Right lung (tissue), 2 donors: ENCODE measurements at regions not wholly inside any gene's neighbourhood (a gene's known extent, or its start where the extent isn't known, plus 50 kb on each side); places are given as distances from the start of the nearest gene placed in this dataset.

Experiments
- DNase-seq, 2 donors: peaks; one replicate each; pipeline ENCODE4 v3.0.0-alpha.2; 2013

DNA sequence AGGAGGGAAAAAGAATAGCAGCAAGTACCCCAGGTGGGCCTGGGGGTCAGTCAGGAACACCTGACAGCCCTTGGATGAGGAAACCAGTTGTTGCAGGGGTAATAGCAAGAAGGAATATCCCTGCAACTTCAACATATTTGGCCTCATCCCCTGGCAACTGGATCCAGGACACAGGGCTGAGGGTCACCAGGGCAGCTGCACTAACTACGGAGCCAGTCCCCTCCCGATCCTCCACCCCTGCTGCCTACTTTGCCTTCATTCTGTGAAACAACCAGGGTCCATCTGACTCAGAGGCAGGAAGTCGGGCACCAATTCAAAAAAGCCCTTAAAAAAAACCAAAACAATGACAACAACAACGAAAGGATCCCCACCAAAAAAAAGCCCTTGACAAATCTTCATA lies 52.9 kb downstream of the FRMPD3 start:
- no peak for DNase-seq

DNA sequence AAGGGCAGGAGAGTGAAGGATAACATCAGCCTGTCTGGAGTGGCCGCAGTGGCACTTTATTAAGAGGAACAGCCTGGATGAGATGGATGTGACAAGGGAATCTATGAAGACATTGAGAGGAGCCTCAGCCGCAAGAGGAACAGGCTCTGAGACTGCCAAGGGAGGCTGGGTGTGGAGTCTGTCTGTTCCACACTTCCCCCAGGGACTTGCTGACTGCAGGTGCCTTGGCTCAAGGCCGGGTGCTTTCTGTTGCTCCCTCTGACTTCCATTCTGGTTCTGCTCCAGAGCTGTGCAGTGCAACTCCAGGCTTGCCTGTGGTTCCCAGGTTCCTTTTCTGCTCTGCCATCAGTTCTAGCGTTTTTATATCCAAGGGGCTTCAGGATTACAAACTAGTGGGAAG lies 54.6 kb downstream of the FRMPD3 start:
- DNase-seq: no peak

GRCh38 chrX:107505223-107505622 lies 55.8 kb downstream of the FRMPD3 start:
- DNase-seq: no peak

DNA sequence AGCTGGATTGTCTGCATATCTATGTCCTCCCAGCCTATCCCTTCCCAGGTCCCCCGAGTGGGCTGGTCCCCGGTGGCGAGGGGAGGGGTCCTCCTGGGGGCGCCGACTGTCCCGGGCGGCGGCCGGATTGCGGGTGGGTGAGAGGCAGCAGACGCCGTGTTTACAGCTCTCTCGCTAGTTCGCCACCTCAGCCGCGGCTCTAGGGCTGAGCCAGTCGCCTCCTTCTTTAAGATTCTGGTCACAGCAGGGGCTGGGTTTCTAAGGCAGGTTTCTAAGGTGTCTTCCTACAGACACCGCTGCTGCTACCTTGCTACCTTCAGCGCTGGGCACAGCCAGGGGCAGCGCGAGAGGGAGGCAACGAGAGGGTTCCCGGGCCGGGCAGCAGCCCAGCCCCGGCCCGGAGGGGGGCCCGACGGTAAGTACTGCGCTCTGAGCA lies 57.2 kb downstream of the FRMPD3 start:
- no peak for DNase-seq

DNA sequence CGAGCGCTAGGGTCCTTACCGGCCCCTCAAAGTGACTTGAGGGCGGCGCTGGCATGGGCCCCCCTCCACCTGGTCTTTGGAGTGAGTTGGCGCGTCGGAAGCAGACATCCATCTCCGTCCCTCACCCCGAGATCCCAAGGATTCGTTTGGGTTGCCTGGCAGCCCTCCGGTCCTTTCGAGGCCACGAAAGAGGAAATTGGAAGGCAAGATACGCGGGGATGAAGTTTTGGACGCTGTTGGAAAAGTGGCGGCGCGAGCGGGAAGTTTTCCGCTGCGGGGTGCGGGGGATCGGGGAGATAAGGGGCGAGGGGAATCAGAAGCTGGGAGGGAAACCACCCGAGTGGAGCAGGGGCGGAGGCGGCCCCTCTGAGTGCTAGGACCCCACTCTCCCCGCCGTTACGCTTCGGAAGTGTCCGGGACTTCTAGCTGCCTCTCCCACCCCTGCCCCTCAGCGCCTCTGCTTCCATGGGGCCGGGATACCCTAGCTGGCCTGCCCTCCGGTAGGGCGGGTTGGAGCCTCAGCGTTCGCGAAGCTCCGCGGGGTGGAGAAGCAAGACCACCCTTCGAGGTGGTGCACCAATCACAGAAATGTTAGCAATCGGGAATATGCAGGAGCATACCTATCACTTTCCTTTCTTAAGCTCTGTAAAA lies 57.8 kb downstream of the FRMPD3 start:
- DNase-seq: no peak

DNA sequence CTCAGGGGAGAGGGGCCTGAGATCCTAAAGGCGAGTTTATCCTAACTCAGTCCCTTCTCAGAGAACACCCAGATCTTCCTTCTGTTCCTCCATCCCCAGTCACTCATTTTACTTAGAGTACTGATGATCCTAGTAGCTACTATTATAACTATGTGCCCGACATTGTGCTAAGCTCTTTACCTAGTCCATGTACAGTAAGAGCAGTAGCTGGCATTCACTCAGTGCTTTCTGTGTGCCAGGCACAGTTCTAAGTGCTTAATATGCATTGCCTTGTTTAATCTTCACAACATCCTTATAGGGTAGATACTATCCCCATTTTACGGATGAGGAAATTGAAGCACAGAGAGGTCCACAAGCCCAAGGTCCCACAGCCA lies 58.3 kb downstream of the FRMPD3 start:
- no peak for DNase-seq

GRCh38 chrX:107508925-107509324 lies 59.5 kb downstream of the FRMPD3 start:
- DNase-seq: no peak

DNA sequence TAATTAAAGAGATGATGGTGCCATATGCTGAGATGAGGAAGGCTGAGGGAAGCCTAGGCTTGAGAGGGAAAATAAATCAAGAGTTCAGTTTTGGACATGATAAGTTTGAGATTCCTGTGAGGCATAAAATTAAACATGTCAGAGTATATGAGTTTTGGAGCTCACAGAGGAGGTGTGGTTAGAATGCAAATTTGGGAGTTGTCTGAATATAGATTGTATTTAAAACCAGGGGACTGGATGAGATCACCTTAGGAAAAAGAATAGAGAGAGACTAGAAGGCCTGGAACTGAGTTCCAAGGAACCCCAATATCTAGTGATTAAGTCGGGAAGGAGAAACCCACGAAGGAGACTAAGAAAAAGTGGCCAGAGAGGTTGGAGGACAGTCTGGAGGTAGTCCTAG lies 65.5 kb downstream of the FRMPD3 start:
- DNase-seq: no peak

DNA sequence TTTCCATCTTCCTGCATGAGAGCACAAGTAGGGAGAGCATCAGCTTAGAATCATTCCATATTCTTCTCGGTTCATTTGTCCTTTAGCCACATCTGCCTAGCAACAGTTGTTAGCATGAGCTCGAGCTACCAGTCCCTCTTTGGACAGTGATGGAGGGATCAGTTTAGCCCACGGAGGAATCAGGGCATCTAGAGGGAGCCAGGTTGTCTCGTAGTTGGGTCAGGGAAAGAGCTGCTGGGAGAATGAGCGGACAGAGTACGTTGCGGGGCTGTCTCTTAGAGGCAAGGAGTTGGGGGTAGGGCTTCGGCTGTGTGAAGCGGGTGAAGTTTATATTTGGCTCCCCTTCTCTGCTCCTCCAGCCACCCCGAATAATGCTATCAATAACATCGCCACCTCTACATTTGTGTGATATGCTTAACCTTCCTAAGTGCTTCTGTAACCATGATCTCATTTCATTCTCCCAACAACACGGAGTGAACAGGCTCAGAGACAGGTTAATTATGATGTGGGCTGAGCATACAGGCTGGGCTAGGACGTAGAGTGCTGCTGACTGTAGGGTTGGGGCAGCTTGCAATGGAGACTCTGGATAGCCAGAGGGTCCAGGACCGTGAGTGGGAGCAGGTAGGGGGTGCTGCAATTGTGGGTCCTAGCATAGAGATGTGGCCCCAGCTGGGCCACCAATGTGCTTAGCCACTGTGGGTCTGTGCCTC lies 72.6 kb downstream of the FRMPD3 start:
- no peak for DNase-seq

DNA sequence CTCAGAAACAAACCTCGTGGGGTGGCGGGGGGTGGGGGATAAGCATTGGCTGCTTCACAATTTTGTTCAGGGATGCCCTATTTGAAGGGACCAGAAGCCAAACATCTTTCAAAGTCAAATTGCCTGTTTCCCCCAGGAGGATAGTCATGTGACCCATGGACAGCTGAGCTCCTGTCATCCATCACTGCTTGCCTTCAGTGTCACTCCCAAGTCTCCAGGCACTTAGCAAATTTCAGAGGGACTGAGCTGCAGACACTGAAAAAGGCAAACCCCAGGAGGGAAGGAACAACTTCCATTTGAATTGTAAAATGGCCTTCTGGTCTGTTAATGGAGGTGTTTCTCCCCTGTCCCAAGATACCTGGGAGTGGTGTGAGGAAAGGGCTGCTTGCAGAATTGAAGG lies 73.4 kb downstream of the FRMPD3 start:
- DNase-seq: no peak

DNA sequence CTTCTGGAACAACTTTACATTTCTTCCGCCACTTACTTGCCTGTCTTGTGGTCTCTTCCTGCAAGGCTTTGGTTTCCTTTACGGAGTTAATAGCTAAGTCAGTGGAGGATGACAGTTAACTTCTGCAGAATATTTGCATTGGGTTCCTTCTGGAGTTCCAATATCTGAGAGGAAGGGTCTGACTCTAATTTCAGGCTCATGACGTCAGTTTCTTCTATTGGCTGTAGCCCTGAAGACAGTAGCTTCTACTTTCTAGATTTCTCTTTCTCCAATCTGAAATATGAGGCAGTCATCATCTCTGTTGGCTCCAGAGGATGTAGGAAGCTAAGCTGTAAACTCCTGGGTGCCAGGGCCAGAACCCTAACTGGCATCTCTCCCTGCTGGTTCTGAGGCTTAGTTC lies 76.7 kb downstream of the FRMPD3 start:
- DNase-seq: no peak

- no peak for DNase-seq
Measured at GRCh38 chrX:107530141-107530540, 80.7 kb downstream of the FRMPD3 start.

- DNase-seq: no peak
Measured at GRCh38 chrX:107537815-107538214, 88.4 kb downstream of the FRMPD3 start.

GRCh38 chrX:107541244-107541643 lies 87.1 kb upstream of the PRPS1 start:
- DNase-seq: no peak

- DNase-seq: no peak
Measured at GRCh38 chrX:107542040-107542439, 86.3 kb upstream of the PRPS1 start.

DNA sequence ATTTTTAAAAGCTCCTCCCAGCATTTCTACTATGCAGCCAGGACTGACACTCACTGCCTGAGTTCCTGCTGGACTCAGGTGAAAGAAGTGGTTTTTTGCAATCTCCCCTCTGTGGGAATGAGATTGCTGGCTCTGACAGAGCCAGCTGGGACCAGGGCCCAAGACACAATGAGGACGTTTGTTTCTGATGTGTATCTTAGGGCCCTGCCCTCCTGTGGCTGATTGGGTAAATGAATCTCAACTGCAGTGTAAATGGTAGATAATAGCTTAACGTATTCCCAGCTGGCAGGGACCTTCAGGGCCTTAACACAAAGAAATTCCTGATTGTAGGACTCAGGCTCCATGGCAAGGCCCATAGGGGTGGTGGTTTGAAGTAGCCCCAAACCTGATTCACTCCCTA lies 85.8 kb upstream of the PRPS1 start:
- DNase-seq: peak; percentile 15 to 32

- no peak for DNase-seq
Measured at GRCh38 chrX:107547621-107548020, 80.7 kb upstream of the PRPS1 start.

GRCh38 chrX:107548775-107549174 lies 79.5 kb upstream of the PRPS1 start:
- DNase-seq: no peak

DNA sequence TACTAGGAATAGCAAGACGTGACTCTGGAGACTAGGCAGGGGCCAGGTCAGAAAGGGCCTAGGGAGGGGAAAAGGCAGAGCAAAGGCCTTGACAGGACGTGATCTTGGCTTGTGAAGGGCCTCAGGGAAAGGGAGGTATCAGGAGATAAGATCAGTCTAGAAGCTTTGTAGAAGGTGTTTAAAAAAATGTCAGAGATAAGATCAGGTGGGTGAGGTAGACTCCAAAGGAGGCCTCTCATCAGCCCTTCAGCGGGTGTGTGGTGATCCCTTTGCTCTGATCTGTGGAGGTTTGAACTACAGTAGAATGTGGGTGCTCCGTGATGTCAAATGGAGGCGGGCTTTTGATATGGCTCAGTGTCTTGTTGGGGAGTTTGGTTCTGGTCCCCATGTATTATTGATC lies 78.8 kb upstream of the PRPS1 start:
- DNase-seq: no peak

DNA sequence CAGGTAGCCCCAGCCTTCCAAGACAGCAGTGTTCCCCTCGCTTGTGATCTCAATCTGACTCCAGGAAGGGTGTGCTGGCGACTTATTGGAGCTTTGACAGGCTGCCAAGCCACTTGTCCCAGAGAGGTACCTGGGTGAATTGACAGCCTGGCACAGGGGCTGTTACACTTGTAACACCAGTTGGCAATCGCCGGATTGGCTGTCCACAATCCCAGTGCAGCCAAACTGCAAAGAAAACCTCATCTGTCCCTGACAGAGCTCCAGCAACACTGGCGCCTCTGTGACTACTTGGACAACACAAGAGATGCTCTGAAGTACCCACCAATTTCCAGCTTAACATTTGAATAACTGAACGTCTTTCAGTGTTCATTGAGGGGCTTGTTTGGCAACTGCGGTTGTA lies 76.8 kb upstream of the PRPS1 start:
- no peak for DNase-seq

DNA sequence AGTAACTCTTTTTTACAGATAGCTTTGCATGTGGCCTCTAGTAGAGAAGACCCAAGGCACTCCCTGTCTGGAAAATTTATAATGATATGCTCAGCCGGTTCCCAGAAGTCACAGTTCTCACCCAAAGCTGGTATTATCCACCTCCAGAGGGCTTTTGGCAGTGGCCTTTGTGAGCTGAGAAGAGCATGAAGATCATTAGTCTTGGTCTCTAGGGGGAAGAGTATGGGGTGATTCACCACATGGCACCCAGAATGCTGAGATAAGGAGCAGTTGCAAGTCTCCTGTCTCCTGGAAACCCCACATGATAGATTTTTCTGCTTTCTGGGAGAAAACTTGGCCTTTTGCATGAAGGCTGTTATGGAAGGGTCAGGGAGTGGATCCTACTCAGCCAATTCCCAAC lies 75.4 kb upstream of the PRPS1 start:
- DNase-seq: no peak

- no peak for DNase-seq
Measured at GRCh38 chrX:107556967-107557366, 71.3 kb upstream of the PRPS1 start.

DNA sequence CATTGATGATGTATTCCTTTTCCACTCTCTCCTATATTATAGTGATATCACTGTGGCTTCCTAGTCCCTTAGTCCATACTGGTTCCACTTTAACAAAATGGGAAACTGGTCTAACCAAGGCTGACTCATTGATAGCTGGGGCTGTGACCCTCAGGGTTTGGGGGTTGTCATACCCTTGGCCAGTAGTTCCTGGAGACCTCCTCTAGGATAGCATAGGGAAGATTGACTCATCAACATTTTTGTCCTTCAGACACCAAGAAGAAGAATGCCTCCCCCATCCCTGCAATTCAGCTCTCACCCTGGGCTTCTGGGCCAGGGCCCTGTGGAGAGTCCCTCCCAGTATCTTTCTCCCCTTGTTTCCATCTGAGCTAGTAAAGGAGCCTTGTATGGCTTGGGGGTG lies 68.8 kb upstream of the PRPS1 start:
- no peak for DNase-seq

- no peak for DNase-seq
Measured at GRCh38 chrX:107560041-107560440, 68.3 kb upstream of the PRPS1 start.
